ENCODE measurements at regions not wholly inside any gene's neighbourhood (a gene's known extent, or its start where the extent isn't known, plus 50 kb on each side); places are given as distances from the start of the nearest gene placed in this dataset.
A peak's percentile ranks its signal among the peaks of the same experiment; 100 is the strongest.

- ChIA-PET POLR2A (no interaction called here), CTCF (interaction anchor here (0.7 to 1.6 kb wide), 4 partner anchors 14 to 790 kb away, joined by 3 to 6 read pairs (median 4); no protein-coding TSS in a partner anchor)
- Mint-ChIP-seq H3K36me3 (ENCODE audit: insufficient read depth, unreplicated experiment) (no peaks in the 10 kb centered on the region), H3K4me1 (ENCODE audit: insufficient read depth, unreplicated experiment) (no peaks in the 10 kb centered on the region), H3K27me3 (ENCODE audit: insufficient read depth, unreplicated experiment) (no peaks in the 10 kb centered on the region), H3K4me3 (ENCODE audit: unreplicated experiment) (no peak overlapping the region), H3K27ac (ENCODE audit: low read depth, unreplicated experiment) (no peak overlapping the region), H3K9me3 (ENCODE audit: unreplicated experiment) (no peaks in the 10 kb centered on the region)
- no peak for TF ChIP-seq CTCF (IDR thresholded peaks at IDR 0.05; ENCODE audit: unreplicated experiment)
- BruUV-seq (replicated peaks), result no TSS peak
- intact Hi-C loops (cut with micrococcal nuclease), result loop anchor here (2.0 kb wide), 1 partner anchor 30 kb away; no protein-coding TSS in a partner anchor
- peak; percentile 47 for DNase-seq (ENCODE audit: unreplicated experiment)
Observed at GRCh38 chr12:126084480-126084879, 1019.2 kb downstream of the AACS start.

- no peaks in the 10 kb centered on the region for H3K27me3 Mint-ChIP-seq (ENCODE audit: insufficient read depth, unreplicated experiment)
- TF ChIP-seq CTCF (IDR thresholded peaks at IDR 0.05; ENCODE audit: unreplicated experiment), result no peak
- intact Hi-C loops (cut with micrococcal nuclease), result no loop called here
- ChIA-PET CTCF (interaction anchor here (0.6 kb wide), 2 partner anchors 307 to 428 kb away, joined by 3 read pairs; no protein-coding TSS in a partner anchor), POLR2A (no interaction called here)
- no peaks in the 10 kb centered on the region for H3K4me1 Mint-ChIP-seq (ENCODE audit: insufficient read depth, unreplicated experiment)
- DNase-seq (ENCODE audit: unreplicated experiment), result no peak
- H3K4me3 Mint-ChIP-seq (ENCODE audit: unreplicated experiment), result no peak overlapping the region
- no peak overlapping the region for H3K27ac Mint-ChIP-seq (ENCODE audit: low read depth, unreplicated experiment)
- BruUV-seq (replicated peaks), result no TSS peak
- no peaks in the 10 kb centered on the region for H3K36me3 Mint-ChIP-seq (ENCODE audit: insufficient read depth, unreplicated experiment)
- H3K9me3 Mint-ChIP-seq (ENCODE audit: unreplicated experiment), result no peaks in the 10 kb centered on the region
Observed at GRCh38 chr12:126086242-126086641, 1021.0 kb downstream of the AACS start.

- H3K36me3 Mint-ChIP-seq (ENCODE audit: insufficient read depth, unreplicated experiment), result no peaks in the 10 kb centered on the region
- DNase-seq (ENCODE audit: unreplicated experiment), result no peak
- ChIA-PET CTCF (interaction anchor here (1.3 kb wide), 1 partner anchor 18 kb away, joined by 3 read pairs; no protein-coding TSS in a partner anchor), POLR2A (no interaction called here)
- no peak overlapping the region for H3K4me3 Mint-ChIP-seq (ENCODE audit: unreplicated experiment)
- no peak overlapping the region for H3K27ac Mint-ChIP-seq (ENCODE audit: low read depth, unreplicated experiment)
- H3K4me1 Mint-ChIP-seq (ENCODE audit: insufficient read depth, unreplicated experiment), result no peaks in the 10 kb centered on the region
- no peaks in the 10 kb centered on the region for H3K27me3 Mint-ChIP-seq (ENCODE audit: insufficient read depth, unreplicated experiment)
- intact Hi-C loops (cut with micrococcal nuclease), result no loop called here
- no TSS peak for BruUV-seq (replicated peaks)
- peaks cover 5% of the 10 kb centered on the region for H3K9me3 Mint-ChIP-seq (ENCODE audit: unreplicated experiment)
- TF ChIP-seq CTCF (IDR thresholded peaks at IDR 0.05; ENCODE audit: unreplicated experiment), result no peak
Observed at GRCh38 chr12:126087692-126088091, 1022.5 kb downstream of the AACS start.

GRCh38 chr12:126093908-126094307, 1028.7 kb downstream of the AACS start:
- no TSS peak for BruUV-seq (replicated peaks)
- Mint-ChIP-seq H3K27ac (ENCODE audit: low read depth, unreplicated experiment) (no peak overlapping the region), H3K9me3 (ENCODE audit: unreplicated experiment) (peaks cover 5% of the 10 kb centered on the region)

More at GRCh38 chr12:126093908-126094307, 1028.7 kb downstream of the AACS start:
- peak; percentile 44 for DNase-seq (ENCODE audit: unreplicated experiment)
- intact Hi-C loops (cut with micrococcal nuclease), result no loop called here
- Mint-ChIP-seq H3K4me1 (ENCODE audit: insufficient read depth, unreplicated experiment) (no peaks in the 10 kb centered on the region), H3K36me3 (ENCODE audit: insufficient read depth, unreplicated experiment) (no peaks in the 10 kb centered on the region), H3K4me3 (ENCODE audit: unreplicated experiment) (no peak overlapping the region), H3K27me3 (ENCODE audit: insufficient read depth, unreplicated experiment) (no peaks in the 10 kb centered on the region)
- no peak for TF ChIP-seq CTCF (IDR thresholded peaks at IDR 0.05; ENCODE audit: unreplicated experiment)
- CTCF ChIA-PET, result interaction anchor here (0.6 kb wide), 1 partner anchor 120 kb away, joined by 3 read pairs; no protein-coding TSS in a partner anchor
- POLR2A ChIA-PET, result no interaction called here
